CD4-positive, alpha-beta T cell treated with Interferon alpha-2 for 1 hour (primary cell): ENCODE measurements at regions not wholly inside any gene's neighbourhood (a gene's known extent, or its start where the extent isn't known, plus 50 kb on each side); places are given as distances from the start of the nearest gene placed in this dataset.
"Not testable (repeated sequence)": the region's sequence is repeated elsewhere in the genome, so short reads cannot be mapped to it uniquely, and the experiment has no call there.

Source experiments
- DNase-seq, 2 donors: peaks; one replicate each; pipeline ENCODE4 v3.0.0-alpha.2; 2020 to 2022

DNA sequence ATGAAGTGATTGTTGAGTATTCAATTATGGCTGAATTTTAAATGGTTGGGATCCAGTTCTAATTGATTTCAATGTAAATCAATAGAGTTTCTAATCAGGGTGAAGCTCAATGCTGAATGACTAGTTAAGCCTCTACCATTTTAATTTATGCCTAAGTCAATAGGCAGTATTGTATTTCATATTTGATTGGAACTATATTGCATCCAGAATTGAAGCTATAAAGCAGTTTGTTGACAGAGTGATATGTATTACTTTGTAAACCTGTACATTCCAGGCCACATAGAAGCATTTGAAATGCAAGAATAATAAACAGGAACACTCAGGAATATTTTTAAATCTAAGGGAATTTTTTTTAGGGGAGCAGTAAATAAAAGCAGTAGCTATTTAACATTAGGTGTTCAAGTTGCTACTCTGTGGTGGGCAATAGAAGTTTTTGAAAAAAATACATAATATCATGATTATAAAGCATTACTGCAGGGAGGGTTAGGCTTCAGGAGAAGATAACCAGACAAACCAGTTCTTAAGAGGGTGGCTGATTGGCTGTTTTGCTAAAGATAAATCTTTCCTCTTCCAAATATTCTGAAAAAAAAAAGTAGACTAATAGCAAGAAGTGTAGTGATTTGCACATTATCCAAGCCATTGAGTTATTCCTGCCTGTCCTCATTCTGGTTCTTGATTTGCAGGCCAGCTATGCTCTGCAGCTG lies 492.0 kb upstream of the MEF2C start:
- no peak for DNase-seq

DNA sequence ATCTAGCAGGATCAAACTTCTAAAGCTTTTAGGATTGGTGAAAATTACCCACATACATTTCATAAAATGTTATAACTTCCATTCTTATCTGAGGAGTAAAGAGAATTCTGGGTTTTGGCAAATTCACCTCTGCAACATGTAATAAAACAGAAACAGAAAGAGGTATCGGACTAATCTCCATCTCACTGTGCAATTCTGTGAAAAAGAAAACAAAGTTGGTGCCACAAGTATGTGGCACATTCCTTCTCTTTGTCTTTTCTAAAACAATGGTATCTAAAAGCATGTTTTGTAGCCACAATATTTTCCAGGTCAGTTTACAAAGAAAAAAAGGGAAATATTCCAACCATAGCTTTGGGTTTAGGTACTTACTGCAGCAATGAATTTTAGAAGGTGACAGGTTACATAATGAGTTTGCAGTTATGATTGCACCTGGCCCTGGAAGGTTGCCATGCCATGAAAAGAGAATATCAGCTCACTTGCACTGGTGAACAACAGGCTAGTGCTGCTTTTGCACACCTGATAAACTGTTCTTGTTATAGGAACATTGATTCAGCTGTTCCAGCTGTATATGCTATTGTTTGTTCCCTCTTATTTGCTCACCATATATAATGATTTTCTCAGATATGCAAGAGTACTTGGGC lies 491.3 kb upstream of the MEF2C start:
- DNase-seq: no peak

DNA sequence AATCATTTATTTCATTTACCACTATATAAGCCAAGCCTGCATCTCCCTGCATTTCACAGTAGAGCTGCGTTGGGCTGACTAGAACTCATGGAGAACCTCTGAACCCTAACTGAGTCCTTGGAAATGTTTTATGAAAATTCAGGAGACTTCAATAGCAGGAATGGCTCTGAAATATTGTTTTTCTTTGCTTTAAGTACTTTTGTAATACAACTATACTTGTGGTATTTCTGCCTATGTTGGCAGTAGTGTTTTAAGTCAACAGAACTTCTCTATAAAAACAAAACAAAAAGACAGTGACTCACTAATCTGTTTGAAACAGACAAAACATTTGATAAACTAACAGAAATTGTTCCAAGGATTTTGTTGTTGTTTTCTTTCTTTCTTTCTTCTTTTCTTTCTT lies 489.2 kb upstream of the MEF2C start:
- DNase-seq: no peak

DNA sequence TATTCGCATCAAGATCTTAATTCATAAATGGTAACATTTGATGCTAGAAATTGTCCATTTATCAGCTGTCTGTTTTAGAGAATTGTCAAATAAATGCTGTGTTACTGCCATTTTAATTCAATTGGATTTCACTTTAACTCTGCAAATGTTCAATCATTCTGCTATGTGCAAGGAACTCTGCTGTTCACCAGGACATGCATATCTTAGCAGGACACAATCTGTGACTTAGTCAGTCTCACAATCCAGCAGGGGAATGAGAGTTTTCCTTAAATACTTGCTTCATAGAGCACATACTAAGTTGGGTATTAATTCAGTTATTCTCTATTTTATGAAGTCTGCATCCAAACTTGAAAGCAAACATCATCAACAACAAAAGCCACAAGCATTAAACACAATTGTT lies 488.7 kb upstream of the MEF2C start:
- DNase-seq: no peak

DNA sequence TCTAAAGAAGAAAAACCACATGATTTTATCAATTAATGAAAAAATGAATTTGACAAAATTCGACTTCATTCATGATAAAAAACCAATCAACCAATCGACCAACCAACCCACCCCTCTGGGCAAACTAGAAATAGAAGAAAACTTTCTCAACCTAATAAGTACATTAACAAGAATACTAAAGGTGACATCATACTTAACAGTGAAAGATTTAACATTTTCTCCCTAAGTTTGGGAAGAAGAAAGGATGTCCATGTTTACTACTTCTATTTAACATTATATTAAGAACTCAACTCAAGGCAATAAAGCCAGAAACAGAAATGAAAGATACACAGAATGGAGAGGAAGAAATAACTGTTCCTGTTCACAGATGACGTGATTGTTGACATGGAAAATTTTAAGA lies 476.1 kb upstream of the MEF2C start:
- no peak for DNase-seq

DNA sequence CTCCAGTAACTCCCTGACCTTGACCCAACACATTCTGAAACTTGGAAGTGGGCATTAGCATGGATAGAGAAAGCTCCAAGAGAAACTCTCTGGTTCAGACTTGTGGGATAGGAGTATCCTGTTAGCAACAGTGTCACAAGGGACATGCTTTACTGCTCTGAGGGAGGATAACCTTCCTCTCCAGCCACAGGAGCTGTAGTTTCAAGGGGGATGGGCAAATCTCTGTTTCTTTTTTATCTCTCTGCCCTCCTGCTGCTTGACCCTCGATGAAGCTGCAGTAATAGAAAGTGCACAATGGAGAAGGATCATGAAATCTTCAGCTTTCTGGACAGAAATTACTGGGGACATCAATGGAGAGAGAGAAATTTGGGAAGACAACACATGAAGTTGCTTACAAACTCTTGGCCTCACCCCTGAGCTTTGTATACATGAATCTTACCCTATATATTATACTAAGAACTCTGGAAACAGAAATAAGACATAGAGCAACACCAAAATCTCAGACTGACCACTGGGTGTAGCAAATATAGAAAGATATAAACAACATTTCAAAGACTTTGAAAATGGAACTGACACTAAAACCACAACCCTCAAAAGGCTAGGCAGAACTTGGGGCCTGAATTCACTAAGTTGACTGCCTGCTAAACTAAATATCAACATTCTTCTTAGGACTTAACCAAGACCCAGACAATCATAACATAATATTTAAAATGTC lies 471.0 kb upstream of the MEF2C start:
- DNase-seq: no peak

DNA sequence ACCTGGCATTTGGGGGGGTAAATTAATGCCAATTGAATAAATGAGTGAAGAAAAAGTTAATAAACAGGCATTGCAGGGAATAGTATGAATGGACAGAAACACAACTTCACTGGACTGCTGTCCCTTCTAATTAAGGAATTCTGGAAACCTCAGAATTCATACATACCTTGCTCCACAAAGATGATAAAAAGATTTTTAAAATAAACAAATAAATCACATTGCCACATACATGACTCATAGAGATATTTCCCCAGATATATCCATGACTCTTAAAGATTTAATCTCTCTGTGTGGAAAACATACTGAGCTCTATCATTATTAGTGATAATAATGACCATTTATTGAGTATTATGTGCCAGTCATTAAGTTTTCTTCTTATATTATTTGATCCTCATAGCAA lies 469.0 kb upstream of the MEF2C start:
- no peak for DNase-seq

DNA sequence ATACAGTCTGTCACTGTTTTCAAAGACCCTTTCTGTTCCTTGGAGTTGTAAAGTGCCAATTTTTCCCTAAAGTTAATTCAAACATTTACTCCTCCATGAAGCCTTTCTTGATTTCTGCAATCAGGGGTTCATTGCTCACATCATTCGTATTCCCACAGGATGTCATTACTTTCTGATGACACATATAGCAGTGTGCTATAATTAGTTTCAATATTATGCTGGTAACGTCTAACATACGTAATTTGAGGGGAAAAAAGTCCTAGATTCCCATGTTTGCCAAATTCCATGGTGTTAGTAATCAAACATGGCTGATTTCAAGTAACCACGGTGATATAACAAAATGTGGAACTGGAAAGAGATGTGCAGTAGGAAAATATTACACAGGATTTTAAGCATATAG lies 468.2 kb upstream of the MEF2C start:
- DNase-seq: no peak

DNA sequence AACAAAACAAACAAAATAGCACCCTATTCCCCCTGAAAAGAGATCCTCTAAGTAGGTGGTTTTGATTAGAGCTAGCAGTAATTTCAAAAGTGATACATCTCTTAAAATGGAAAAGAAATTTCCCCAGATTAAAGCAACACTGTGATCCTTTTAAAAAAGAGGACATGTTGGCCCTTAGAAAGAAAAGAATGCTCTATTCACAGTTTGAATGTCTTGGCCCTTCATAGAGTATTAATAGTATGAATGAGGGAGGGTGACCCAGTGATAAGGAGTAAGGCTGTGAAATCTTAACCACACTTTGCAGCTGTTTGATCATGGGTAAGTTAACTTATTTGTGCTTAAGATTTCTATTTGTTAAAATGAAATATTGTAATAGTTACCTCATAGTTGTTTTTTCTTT lies 467.7 kb upstream of the MEF2C start:
- DNase-seq: no peak

DNA sequence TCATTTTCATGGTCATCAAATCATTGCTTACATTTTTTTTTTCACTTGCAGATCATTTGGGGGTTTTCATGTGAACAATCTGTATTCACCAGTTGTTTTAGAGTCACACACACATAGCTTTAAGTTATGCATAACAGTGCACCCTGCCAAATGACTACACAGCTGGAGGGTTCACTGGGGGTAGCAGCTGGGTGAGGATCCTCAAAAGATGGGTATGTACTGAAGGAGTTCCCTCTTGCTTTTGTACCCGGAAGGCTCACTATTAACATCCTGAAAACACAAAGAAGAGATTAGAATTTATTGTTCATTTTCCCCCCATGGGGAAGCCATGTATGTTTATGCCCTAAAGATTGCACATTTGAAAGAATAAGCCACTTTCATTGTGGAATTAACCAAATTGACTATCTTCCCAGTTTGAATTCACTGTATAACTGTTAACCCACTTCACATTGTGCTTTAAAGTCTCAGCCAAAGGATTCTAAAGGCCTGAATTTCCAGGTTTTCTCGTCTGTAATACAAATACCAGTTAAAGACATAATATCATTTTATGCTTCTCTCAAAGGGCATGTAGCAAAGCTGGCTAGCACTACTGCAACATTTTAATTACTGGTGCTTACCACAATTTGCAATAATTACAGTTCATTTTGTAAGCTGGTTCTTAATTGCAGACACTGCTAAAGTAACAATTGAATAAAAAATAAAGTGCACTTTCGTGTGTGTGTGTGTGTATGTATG lies 466.4 kb upstream of the MEF2C start:
- no peak for DNase-seq

DNA sequence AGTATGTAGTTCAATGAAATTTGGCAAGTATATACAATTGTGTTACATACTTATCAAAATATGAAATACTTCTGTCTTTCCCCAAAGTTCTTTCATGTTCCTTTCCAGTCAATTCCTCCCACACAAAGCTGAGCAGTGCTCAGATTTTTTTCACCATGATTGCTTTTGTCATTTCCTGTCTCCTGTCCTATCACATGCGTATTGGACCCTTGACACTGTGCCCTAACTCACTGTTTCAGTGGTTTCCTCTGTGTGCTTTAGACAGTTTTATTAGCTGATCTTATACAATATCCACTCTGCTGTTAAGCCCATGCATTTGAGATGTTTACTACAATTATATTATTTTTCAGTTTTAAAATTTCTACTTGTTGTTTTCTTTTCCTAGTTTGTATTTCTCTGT lies 463.6 kb upstream of the MEF2C start:
- DNase-seq: no peak

DNA sequence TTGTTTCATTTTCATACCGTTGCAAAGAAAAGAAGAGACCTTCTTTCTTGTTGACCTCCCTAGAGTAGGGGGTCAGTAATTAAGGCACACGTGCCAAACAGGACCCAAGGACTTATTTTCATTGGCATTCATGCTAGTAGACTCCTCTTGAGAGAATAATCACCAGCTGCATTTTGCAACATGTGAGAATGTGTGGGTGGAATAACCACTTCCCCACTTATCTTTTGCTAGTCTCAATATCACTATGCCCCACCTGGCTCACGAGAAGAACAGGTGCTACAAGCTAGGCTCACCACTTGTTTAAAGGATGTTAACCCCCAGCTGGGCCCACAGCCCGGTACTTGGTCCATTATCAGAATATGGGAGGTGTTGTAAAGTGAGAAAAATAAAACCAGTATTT lies 460.7 kb upstream of the MEF2C start:
- peak in 1 of 2 donors; percentile 41 for DNase-seq

DNA sequence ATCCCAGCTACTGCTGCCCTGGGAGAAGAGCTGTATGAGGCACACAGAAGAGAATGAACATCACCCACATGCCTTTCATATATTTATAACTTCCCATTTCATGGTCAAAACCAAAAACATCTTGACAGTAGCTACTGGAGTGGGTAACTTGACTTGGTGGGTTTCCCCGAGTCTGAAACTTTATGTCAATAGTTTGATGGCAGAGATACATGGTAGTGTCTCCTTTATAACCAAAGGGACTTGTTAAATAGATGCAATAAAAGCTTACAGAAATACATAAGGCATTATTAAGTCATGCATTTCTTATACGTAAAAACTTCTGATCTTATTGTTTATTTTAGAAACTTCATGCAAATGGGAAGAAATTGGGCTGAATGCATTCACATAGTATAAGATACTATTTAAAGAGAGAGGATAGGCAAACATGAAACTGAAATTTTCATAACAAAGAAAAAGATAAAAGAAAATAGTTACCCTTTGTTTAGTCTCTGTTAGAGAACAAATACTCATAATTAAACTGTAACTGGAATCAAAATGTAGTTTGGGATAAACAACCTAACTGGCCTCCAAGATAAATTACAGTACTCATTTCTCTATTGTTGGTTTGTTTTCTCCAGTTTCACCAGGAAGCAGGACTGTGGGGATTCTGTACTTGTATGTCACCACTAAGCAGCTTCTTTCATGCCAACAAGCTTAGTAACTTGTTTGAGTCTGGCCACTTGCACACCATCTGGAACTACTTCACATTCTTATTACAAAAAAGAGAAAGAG lies 459.3 kb upstream of the MEF2C start:
- no peak for DNase-seq

DNA sequence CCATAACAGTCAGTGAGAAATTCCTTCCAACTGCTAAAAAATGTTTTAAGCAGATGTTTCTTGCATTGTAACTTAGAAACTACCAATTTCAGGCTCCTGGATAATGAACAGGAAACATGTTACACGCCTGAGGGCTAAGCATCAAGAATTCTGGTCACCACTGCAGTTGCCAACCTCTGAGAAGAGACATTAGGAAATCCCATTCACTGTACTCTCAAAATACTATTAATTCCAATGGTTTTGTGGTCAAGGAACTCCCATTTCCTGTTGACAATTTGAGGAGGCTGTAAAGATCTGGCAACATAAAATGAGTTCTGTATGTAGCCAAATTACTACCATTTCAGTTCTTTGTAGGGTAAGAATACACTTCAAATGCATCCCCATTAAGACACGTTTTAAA lies 456.0 kb upstream of the MEF2C start:
- DNase-seq: no peak

DNA sequence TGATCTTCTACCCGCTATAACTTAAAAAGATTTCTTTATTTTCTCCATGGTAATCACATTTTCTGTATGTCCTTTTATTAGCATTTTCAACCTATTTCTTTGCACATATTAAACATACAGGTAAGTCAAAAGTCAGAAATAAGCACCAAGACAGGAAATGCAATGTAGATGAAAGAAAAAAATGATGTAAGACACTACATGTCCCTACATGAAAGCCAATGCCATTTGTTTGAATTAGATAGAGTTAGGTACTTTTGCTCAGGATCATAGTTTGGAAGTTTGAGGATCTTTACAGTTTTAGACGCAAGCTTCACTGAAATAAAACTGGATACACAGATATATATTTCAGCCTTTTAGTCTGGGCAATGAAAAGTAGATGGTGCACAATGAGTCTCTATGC lies 453.1 kb upstream of the MEF2C start:
- no peak for DNase-seq

DNA sequence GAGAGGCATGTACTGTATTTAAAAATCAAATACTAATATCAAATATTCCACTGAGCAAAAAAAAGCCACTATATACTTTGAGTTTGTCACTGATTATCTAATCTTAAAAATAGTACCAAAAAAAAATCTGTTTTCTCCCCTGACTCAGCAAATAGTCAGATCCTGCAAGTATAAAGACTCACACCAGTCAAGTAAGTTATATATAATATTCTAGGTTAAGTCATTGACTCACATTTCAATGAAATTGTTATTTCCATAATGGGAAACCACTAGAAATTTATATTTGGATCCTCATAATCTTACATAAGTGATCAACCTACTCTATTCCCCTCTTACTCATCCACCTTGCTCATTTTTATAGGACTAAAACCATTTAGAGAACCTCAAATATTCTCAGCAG lies 447.2 kb upstream of the MEF2C start:
- no peak for DNase-seq

DNA sequence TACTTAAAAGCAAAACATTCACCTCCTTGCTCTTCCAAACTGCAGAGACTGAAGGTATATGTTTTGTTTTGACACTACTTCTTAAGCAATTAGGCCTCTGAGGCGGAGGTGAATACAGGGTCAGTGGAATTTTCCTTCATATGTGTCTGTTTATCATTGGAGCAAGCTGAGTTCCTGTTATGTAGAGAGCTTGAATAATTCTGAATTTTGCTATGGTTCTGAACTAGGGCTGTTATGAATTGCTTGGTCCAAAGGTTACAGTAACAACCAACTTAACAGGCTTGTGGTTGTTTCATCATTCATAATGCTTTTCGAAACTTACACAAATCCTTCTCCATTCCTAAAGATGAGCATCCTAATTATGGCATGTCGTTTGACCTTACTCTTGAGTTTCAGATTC lies 444.6 kb upstream of the MEF2C start:
- no peak for DNase-seq

DNA sequence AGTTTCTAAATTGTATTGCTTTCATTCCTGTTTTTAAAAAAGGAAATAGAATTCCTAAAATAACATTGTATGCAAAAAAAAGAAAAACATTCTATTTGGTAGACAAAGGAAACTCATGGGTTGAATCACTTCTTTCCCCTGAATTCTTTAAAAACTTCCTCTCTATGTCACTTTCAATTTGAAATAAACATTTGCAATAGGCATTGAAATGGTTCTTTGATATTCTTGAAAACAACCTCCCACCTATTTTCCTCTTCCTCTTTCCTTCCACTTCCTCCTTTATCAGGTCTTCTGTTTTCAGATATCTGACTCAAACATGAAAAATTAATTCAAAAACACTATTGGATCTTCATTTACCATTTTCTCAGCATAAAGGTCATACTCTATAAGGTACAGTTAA lies 442.0 kb upstream of the MEF2C start:
- DNase-seq: no peak

DNA sequence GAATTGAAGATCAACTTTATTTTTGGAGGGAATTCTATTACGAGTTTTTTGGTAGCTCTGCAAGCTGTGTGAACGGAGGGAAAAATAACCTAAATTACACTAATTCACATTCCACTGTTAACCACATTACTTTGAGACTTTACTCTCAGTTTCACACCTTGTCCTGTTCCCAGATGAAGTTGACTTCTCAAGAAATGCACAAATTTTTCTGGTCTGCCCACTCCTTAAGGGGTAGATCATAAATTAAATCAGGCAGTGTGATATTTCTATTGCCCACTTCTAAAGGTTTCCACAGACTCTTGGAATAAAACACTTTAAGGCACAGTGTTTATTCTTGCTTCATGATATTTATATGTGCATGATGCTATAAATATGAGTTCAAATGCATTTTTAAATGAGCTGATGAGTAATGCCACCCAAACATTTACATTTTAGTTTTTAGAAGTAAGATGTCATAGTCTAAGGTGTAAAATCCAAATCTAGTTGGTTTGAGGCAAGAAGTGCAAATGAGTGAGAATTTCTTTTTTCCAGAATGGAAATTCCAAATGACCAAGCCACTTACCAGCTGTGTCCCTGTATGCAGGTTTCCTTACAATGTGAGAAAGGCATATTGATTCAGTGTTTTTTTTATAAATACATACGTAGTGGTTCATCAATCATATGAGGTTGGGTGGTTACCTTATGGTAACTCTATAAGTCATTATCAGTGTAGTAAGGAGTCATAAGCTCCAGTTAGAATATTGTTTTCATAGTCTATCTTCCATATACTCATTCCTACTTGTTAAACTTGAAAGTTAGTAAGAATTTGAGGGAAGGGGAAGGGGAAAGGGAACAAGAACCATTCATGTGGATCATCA lies 437.7 kb upstream of the MEF2C start:
- no peak for DNase-seq

DNA sequence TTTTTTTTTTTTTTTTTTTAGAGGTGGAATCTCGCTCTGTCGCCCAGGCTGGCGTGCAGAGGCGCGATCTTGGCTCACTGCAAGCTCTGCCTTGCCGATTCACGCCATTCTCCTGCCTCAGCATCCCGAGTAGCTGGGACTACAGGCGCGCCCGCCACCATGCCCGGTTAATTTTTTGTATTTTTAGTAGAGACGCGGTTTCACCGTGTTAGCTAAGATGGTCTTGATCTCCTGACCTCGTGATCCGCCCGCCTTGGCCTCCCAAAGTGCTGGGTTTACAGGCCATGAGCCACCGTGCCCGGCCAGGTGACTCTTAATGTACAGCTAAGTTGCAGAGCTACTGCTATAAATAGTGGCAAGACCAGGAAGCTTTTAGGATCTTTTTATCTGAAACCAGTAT lies 434.9 kb upstream of the MEF2C start:
- DNase-seq: not testable (repeated sequence)

DNA sequence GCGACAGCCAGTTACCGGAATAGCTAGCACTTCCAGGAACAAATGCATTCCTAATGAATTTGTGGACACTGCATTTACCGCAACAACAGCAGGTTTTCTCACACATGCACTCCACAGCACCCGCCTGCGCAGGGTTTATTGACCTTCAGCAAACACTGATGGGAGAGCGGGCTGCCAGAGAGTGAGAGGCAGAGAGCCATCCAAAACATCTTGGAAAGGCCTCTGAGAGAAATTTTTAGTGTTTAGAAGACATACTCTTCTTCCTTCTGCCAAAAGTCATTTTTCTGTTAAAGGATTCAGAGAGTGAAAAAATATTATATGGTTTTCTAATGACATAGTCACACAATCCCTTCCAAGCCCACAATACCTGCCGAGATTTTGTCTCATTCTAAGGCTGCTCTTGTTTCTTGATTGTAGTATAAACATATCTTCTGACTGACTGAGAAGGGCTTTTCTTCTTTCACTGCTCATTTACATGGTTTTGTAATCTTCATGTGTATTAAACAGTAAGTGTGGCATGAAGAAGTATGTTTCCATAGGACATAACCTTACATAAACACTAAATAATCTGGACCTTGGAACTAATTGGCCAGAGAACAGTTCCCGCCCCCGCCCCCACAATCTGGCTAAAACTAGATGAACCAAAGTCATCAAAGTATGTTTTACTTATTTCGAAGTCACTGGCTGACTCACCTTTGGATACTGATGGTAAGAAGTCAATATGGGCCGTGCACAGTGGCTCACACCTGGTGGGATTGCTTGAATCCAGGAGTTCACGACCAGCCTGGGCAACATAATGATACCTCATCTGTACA lies 432.5 kb upstream of the MEF2C start:
- no peak for DNase-seq
